ENCODE measurements at regions not wholly inside any gene's neighbourhood (a gene's known extent, or its start where the extent isn't known, plus 50 kb on each side); places are given as distances from the start of the nearest gene placed in this dataset.

- Histone ChIP-seq H3K79me2 (ENCODE audit: insufficient read depth, low read length) (no peaks in the 10 kb centered on the region), H3K4me2 (ENCODE audit: low read depth, low read length) (no peak overlapping the region), H3K9me3 (ENCODE audit: low read length) (no peaks in the 10 kb centered on the region; the same call in 1 of the 2 replicates), H3K4me1 (ENCODE audit: insufficient read depth, low read length) (no peaks in the 10 kb centered on the region), H4K20me1 (ENCODE audit: insufficient read depth, low read length) (no peaks in the 10 kb centered on the region), H3K9ac (ENCODE audit: insufficient read depth, low read depth, low read length) (no peak overlapping the region), H3K27ac (ENCODE audit: extremely low read length, insufficient read depth, low read length) (no peak overlapping the region), H3K4me3 (replicated peaks in 1 of 3; ENCODE audit: insufficient read depth in 1 of 3, low read depth in 2 of 3, low read length in 3 of 3) (no peak overlapping the region), H2AFZ (ENCODE audit: low read length) (no peak overlapping the region), H3K27me3 (ENCODE audit: control insufficient read depth in 1 of 2, insufficient read depth in 2 of 2, low read length in 2 of 2) (no peaks in the 10 kb centered on the region), H3K36me3 (replicated peaks in 1 of 2; ENCODE audit: control insufficient read depth in 1 of 2, insufficient read depth in 2 of 2, low read length in 2 of 2) (no peaks in the 10 kb centered on the region)
- POLR2A ChIA-PET, result no interaction called here
- FAIRE-seq (no peak), DNase-seq (ENCODE audit: low spot score) (no peak), ATAC-seq (no peak)
- intact Hi-C loops (cut with micrococcal nuclease; ENCODE audit: unreplicated experiment), result no loop called here
- CTCF ChIA-PET (ENCODE audit: low intra/inter-chr PET ratio, low total read pairs), result no interaction called here
- 0% methylated on average over 2 of the region's 2 CpGs for WGBS (ENCODE audit: low lambda C conversion rate)
- in situ Hi-C loops (cut with HindIII; ENCODE audit: extremely low pct_ligation_motif_present, low pct_unique_long_range_greater_than_20kb), result no loop called here
- no TSS peak for BruUV-seq (replicated peaks)
- TF ChIP-seq MIER2 (CRISPR knock-in tag; IDR thresholded peaks at IDR 0.05) (no peak), KDM6A (CRISPR knock-in tag; IDR thresholded peaks at IDR 0.05; ENCODE audit: low read depth) (no peak), KIAA2018 (CRISPR knock-in tag; IDR thresholded peaks at IDR 0.05; ENCODE audit: borderline replicate concordance) (no peak), PBX2 (CRISPR knock-in tag; IDR thresholded peaks at IDR 0.05) (no peak), FOSL2 (CRISPR knock-in tag; IDR thresholded peaks at IDR 0.05) (no peak), PRMT3 (CRISPR knock-in tag; IDR thresholded peaks at IDR 0.05; ENCODE audit: borderline replicate concordance, low read depth) (no peak), ASH2L (IDR thresholded peaks at IDR 0.05; ENCODE audit: insufficient read length, low read depth, low read length) (no peak), ZNF12 (CRISPR knock-in tag; IDR thresholded peaks at IDR 0.05) (no peak), HIC2 (CRISPR knock-in tag; IDR thresholded peaks at IDR 0.05; ENCODE audit: low read depth) (no peak), ZNF530 (CRISPR knock-in tag; IDR thresholded peaks at IDR 0.05; ENCODE audit: low read depth) (no peak), SP140L (CRISPR knock-in tag; IDR thresholded peaks at IDR 0.05; ENCODE audit: borderline replicate concordance) (no peak), ZFP82 (CRISPR knock-in tag; IDR thresholded peaks at IDR 0.05; ENCODE audit: borderline replicate concordance) (no peak), PAF1 (CRISPR knock-in tag; IDR thresholded peaks at IDR 0.05) (no peak), SSRP1 (CRISPR knock-in tag; IDR thresholded peaks at IDR 0.05) (no peak), MED8 (CRISPR knock-in tag; IDR thresholded peaks at IDR 0.05; ENCODE audit: insufficient replicate concordance) (no peak), HIVEP1 (CRISPR knock-in tag; IDR thresholded peaks at IDR 0.05) (no peak), ZNF652 (CRISPR knock-in tag; IDR thresholded peaks at IDR 0.05; ENCODE audit: borderline replicate concordance, low read depth) (no peak)
Observed at GRCh38 chr4:120304801-120305200, 238.2 kb upstream of the MAD2L1 start.

All from HepG2 (cell line).